Loucy (cell line): ENCODE measurements at regions not wholly inside any gene's neighbourhood (a gene's known extent, or its start where the extent isn't known, plus 50 kb on each side); places are given as distances from the start of the nearest gene placed in this dataset.

ENCODE experiments used
- CTCF ChIP-seq: fragments of 200-600 bp; sonication (generic); conservative IDR thresholded peaks from 2 replicates; pipeline ENCODE4 v1.5.1; 2014; ENCODE audit warnings: mild to moderate bottlenecking, antibody characterized with exemption, low read length
- EZH2phosphoT487 ChIP-seq: fragments of 200-600 bp; IDR thresholded peaks from 2 replicates; pipeline ENCODE4 v1.6.1; 2018; ENCODE audit warnings: antibody characterized with exemption, mild to moderate bottlenecking, moderate library complexity, borderline replicate concordance

- TF ChIP-seq CTCF (peak; percentile 60), EZH2phosphoT487 (no peak)
Measured at GRCh38 chr16:56041556-56042140, 149.6 kb upstream of the GNAO1 start.
